Tibial artery (tissue), 4 donors: ENCODE measurements at regions not wholly inside any gene's neighbourhood (a gene's known extent, or its start where the extent isn't known, plus 50 kb on each side); places are given as distances from the start of the nearest gene placed in this dataset.

Experiments
- DNase-seq, 2 donors: peaks; one replicate each; pipeline ENCODE4 v3.0.0-alpha.2; 2019
- H3K27ac ChIP-seq, 2 donors: fragments of 200-600 bp; sonication (generic) in 1 of 2; 1 replicate in 1 of 2; 2 replicates in 1 of 2; pipeline ENCODE4 v1.5.1; 2018 to 2019; ENCODE audit warnings: mild to moderate bottlenecking in 1 of 2
- H3K27me3 ChIP-seq, 2 donors: fragments of 200-600 bp; sonication (generic) in 1 of 2; one replicate each; pipeline versions ENCODE4 v1.5.1 to v1.6.0; 2016 to 2019
- H3K36me3 ChIP-seq, 3 donors: fragments of 200-600 bp; sonication (generic) in 2 of 3; one replicate each; pipeline ENCODE4 v1.5.1; 2016 to 2019; ENCODE audit warnings: mild to moderate bottlenecking in 2 of 3
- H3K4me1 ChIP-seq, 4 donors: fragments of 200-600 bp; sonication (generic) in 2 of 4; 1 replicate in 3 of 4; 2 replicates in 1 of 4; pipeline ENCODE4 v1.5.1; 2016 to 2019
- H3K4me3 ChIP-seq, 2 donors: fragments of 200-600 bp; sonication (generic) in 1 of 2; 1 replicate in 1 of 2; 2 replicates in 1 of 2; pipeline ENCODE4 v1.5.1; 2018 to 2019; ENCODE audit warnings: mild to moderate bottlenecking in 2 of 2
- H3K9me3 ChIP-seq, 3 donors: fragments of 200-600 bp; sonication (generic) in 1 of 3; one replicate each; pipeline ENCODE4 v1.5.1; 2016 to 2019
- intact Hi-C: fragments of 100-400 bp; cut with DNase I; formaldehyde crosslinking; loops from one replicate; pipeline ENCODE4 v1.15.0; 2023; ENCODE audit warnings: low total_unique reads
- TF ChIP-seq, protein P1 (sequence below), 2 experiments: fragments of 200-600 bp in 1 of 2; fragments of 450-650 bp in 1 of 2; IDR thresholded peaks; one replicate each; pipeline ENCODE4 v1.5.1; 2017 to 2019; ENCODE audit warnings: antibody characterized with exemption in 2 of 2, mild to moderate bottlenecking in 1 of 2, moderate library complexity in 1 of 2

GRCh38 chr16:73275024-73275423, 227.1 kb upstream of the ZFHX3 start:
- Histone ChIP-seq H3K9me3 (no peaks in the 10 kb centered on the region), H3K27me3 (no peaks in the 10 kb centered on the region), H3K4me3 (no peak overlapping the region), H3K36me3 (no peaks in the 10 kb centered on the region), H3K4me1 (no peaks in the 10 kb centered on the region), H3K27ac (no peak overlapping the region)
- intact Hi-C loops = no loop called here
- TF ChIP-seq, protein P1, sequence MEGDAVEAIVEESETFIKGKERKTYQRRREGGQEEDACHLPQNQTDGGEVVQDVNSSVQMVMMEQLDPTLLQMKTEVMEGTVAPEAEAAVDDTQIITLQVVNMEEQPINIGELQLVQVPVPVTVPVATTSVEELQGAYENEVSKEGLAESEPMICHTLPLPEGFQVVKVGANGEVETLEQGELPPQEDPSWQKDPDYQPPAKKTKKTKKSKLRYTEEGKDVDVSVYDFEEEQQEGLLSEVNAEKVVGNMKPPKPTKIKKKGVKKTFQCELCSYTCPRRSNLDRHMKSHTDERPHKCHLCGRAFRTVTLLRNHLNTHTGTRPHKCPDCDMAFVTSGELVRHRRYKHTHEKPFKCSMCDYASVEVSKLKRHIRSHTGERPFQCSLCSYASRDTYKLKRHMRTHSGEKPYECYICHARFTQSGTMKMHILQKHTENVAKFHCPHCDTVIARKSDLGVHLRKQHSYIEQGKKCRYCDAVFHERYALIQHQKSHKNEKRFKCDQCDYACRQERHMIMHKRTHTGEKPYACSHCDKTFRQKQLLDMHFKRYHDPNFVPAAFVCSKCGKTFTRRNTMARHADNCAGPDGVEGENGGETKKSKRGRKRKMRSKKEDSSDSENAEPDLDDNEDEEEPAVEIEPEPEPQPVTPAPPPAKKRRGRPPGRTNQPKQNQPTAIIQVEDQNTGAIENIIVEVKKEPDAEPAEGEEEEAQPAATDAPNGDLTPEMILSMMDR (IDR thresholded peaks at IDR 0.05) = no peak
- no peak for DNase-seq

DNA sequence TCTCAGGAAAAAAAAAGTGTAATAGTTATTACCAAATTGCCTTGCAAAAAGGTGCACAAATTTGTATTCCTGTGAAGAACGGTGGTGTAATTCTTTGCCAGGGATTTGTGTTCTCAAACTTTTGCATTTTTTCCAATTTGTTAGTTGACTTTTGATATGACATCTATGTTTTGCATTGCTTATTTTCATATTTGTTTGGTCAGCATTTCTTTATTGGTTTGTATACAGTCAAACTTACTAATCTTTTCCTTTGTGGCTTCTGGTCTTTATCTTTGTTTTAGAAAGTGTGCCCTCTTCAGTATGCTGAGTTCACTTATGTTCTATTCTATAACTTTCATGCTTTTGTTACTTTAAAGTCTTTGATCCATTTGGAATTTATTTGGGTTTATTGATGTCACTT, 226.2 kb upstream of the ZFHX3 start:
- TF ChIP-seq, protein P1 (IDR thresholded peaks at IDR 0.05) = no peak
- no peaks in the 10 kb centered on the region for H3K27me3 ChIP-seq
- no peaks in the 10 kb centered on the region for H3K36me3 ChIP-seq
- H3K9me3 ChIP-seq = no peaks in the 10 kb centered on the region
- no peak overlapping the region for H3K27ac ChIP-seq
- no peaks in the 10 kb centered on the region for H3K4me1 ChIP-seq
- no peak overlapping the region for H3K4me3 ChIP-seq
- DNase-seq = no peak
- intact Hi-C loops = no loop called here

- Histone ChIP-seq H3K9me3 (no peaks in the 10 kb centered on the region), H3K4me3 (no peak overlapping the region), H3K27me3 (no peaks in the 10 kb centered on the region), H3K4me1 (no peaks in the 10 kb centered on the region), H3K36me3 (no peaks in the 10 kb centered on the region), H3K27ac (no peak overlapping the region)
- intact Hi-C loops = no loop called here
- TF ChIP-seq, protein P1 (IDR thresholded peaks at IDR 0.05) = no peak
- no peak for DNase-seq
Measured at GRCh38 chr16:73268366-73268993, 220.6 kb upstream of the ZFHX3 start.

GRCh38 chr16:73265935-73266334, 218.0 kb upstream of the ZFHX3 start:
- Histone ChIP-seq H3K27ac (no peak overlapping the region), H3K4me3 (no peak overlapping the region), H3K36me3 (no peaks in the 10 kb centered on the region), H3K27me3 (no peaks in the 10 kb centered on the region), H3K4me1 (no peaks in the 10 kb centered on the region), H3K9me3 (no peaks in the 10 kb centered on the region)
- intact Hi-C loops = no loop called here
- DNase-seq = no peak
- TF ChIP-seq, protein P1 (IDR thresholded peaks at IDR 0.05) = no peak

DNA sequence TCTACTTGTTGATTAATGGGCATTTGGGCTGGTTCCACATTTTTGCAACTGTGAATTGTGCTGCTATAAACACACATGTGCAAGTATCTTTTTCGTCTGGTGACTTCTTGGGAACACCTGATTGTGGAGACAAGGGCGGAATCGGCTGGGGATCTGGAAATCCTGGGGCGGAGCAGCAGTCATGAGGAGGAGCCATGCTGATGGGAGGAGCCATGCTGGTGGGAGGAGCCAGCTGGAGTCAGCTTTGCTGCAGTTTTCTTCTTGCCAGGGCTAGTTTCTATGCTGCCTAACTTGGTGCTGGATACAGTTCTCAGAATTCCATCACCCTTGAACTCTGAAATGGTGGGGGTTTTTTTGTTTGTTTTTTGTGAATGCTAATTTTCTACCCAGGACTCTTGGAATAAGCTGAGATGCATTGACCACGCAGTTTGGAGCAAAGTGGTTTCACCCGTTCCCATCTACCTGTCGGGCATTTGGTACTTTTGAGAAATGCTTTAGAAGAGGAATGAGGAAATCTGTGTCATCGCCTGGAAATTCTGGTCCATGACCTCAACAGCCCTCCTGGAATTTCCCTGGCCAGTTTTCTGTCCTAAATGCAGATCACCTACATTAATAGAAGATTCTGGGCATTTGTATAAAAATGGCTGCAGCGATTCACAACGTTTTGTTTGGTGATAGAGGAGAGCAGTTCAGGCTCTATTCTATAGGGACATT, 217.4 kb upstream of the ZFHX3 start:
- Histone ChIP-seq H3K9me3 (no peaks in the 10 kb centered on the region), H3K4me1 (no peaks in the 10 kb centered on the region), H3K4me3 (no peak overlapping the region), H3K27me3 (no peaks in the 10 kb centered on the region), H3K27ac (no peak overlapping the region), H3K36me3 (no peaks in the 10 kb centered on the region)
- intact Hi-C loops = no loop called here
- TF ChIP-seq, protein P1 (IDR thresholded peaks at IDR 0.05) = no peak
- no peak for DNase-seq
